ENCODE measurements at regions not wholly inside any gene's neighbourhood (a gene's known extent, or its start where the extent isn't known, plus 50 kb on each side); places are given as distances from the start of the nearest gene placed in this dataset.

DNA sequence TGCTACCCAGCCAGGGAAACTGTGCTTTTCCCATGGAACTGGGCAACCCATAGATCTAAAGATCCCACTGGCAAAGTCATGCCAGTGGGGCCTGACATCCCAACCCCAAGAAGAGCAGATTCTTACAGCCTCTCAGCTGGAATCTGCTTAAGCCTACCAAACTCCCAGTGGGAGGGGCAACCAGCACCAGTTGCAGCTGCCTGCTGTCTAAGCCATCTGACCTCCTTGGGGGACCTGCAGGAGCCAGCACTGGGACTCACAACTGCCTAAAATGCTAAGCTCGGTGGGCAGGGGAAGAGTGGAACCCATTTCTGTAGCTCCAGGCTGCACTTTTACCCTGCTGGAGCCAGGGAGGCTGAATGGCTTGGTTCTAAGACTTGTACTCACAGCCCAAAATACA is 770.7 kb upstream of the SLC8A1 start:
- H3K4me3 ChIP-seq (ENCODE audit: low read depth, low read length) = no peak overlapping the region
- DNase-seq (ENCODE audit: low read depth) = no peak
- TF ChIP-seq CTCF (IDR thresholded peaks at IDR 0.05; ENCODE audit: insufficient read depth, low read depth, low read length) = no peak

DNA sequence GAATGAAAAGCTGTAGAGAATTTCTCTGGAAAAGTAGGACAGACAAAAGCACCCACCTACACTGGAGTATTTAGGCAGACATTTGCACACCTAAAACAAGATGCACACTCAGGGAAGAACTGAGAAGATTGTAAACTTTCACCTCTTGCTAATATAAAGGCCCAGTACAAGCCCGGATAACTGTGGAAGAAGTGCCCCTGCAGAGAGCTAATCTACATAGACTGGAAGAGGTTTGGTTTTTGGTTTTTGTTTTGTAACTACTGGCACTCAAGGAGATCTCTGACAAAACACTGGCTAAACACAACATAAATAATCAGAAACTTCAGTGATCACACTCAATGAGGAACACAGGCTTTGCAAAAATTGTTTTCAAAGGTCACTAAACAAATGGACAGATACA is 782.2 kb upstream of the SLC8A1 start:
- no peak for TF ChIP-seq CTCF (IDR thresholded peaks at IDR 0.05; ENCODE audit: insufficient read depth, low read depth, low read length)
- H3K4me3 ChIP-seq (ENCODE audit: low read depth, low read length) = no peak overlapping the region

GRCh38 chr2:41241325-41242000 is 789.6 kb upstream of the SLC8A1 start:
- H3K4me3 ChIP-seq (ENCODE audit: low read depth, low read length) = no peak overlapping the region
- TF ChIP-seq CTCF (IDR thresholded peaks at IDR 0.05; ENCODE audit: insufficient read depth, low read depth, low read length) = no peak
- DNase-seq (ENCODE audit: low read depth) = no peak

More for the DNA sequence above, 782.2 kb upstream of the SLC8A1 start:
- no peak for DNase-seq (ENCODE audit: low read depth)

DNA sequence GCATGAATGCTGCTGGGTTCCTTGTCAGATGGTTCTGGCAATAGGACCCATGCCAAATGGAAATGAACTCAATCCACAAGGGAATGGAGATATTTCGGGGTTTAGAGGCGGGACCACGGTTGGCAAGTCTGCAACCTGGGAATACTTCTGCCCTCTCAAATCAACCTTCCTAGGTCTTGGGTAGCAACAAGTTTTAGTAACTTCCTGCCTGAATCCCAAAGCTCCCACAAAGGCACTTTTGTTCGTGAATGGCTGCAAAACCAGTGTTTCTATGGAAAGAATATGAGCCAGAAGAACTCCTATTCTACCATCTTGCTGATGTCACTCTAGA is 790.1 kb upstream of the SLC8A1 start:
- DNase-seq (ENCODE audit: low read depth) = no peak
- TF ChIP-seq CTCF (IDR thresholded peaks at IDR 0.05; ENCODE audit: insufficient read depth, low read depth, low read length) = no peak
- H3K4me3 ChIP-seq (ENCODE audit: low read depth, low read length) = no peak overlapping the region

- TF ChIP-seq CTCF (IDR thresholded peaks at IDR 0.05; ENCODE audit: insufficient read depth, low read depth, low read length) = no peak
- no peak for DNase-seq (ENCODE audit: low read depth)
Observed at GRCh38 chr2:41267929-41268659, 779.7 kb upstream of the PKDCC start.

DNA sequence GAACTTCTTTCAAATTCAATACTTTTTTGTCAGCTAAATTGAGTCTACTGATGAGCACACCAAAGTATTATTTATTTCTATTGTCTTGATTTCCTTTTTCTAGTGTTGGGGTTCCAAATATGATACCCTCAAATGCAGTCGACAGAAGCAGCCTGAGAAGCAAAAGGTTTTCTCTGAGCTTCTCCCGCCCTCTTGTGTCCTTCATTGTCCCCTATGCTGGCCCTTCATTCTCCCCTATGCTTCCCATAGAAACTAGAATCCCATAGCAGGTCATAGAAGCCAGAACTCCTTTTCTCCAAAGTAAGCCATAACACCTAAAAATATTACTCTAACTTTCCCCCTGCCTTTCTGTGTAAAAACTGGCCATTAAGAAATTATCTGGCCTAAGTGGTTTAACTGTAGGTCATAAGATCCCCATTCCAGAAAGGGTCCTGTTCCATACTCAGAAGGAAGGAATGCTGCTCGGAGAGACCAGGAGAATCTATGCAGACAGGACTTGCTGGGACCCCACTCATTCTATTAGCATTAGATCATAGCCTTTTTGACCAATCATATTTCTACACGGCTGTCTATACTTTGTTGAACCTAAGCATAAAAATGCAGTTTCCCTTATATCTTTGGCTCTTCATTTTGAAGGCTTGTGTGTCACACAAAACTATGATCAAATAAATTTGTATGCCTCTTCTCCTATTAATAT is 764.6 kb upstream of the PKDCC start:
- no peak overlapping the region for H3K4me3 ChIP-seq (ENCODE audit: low read depth, low read length)
- no peak for TF ChIP-seq CTCF (IDR thresholded peaks at IDR 0.05; ENCODE audit: insufficient read depth, low read depth, low read length)
- DNase-seq (ENCODE audit: low read depth) = no peak

More at GRCh38 chr2:41267929-41268659, 779.7 kb upstream of the PKDCC start:
- no peak overlapping the region for H3K4me3 ChIP-seq (ENCODE audit: low read depth, low read length)

Measured in fibroblast of villous mesenchyme (primary cell).